ENCODE measurements at regions not wholly inside any gene's neighbourhood (a gene's known extent, or its start where the extent isn't known, plus 50 kb on each side); places are given as distances from the start of the nearest gene placed in this dataset.
A peak's percentile ranks its signal among the peaks of the same experiment; 100 is the strongest.
"Not testable (repeated sequence)": the region's sequence is repeated elsewhere in the genome, so short reads cannot be mapped to it uniquely, and the experiment has no call there.

DNA sequence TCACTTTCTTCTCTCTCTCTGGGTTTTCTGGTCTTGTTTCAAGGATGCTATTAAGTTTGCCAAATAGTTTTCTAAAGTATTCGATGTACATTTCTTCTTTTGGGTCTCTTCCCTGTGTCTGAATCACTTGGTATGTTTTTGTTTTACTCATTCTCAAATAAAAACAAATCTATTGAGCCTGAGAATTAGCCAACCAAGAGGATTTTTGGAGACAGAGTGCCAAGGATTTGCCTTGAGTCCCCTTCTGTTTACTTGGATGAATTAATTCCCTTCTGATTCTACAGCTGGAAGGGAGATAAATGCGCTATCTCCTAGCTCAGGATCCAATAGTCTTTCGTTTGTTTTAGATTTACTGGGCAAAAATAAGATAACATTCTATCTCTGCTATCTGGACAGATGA lies 255.5 kb downstream of the SYT10 start:
- POLR2A ChIA-PET (ENCODE audit: low non-redundant PET), result no interaction called here
- no peak for DNase-seq (ENCODE audit: low spot score)
- CTCF ChIA-PET, result no interaction called here
- H3K27ac ChIP-seq, result no peak overlapping the region
- TF ChIP-seq, protein P1, sequence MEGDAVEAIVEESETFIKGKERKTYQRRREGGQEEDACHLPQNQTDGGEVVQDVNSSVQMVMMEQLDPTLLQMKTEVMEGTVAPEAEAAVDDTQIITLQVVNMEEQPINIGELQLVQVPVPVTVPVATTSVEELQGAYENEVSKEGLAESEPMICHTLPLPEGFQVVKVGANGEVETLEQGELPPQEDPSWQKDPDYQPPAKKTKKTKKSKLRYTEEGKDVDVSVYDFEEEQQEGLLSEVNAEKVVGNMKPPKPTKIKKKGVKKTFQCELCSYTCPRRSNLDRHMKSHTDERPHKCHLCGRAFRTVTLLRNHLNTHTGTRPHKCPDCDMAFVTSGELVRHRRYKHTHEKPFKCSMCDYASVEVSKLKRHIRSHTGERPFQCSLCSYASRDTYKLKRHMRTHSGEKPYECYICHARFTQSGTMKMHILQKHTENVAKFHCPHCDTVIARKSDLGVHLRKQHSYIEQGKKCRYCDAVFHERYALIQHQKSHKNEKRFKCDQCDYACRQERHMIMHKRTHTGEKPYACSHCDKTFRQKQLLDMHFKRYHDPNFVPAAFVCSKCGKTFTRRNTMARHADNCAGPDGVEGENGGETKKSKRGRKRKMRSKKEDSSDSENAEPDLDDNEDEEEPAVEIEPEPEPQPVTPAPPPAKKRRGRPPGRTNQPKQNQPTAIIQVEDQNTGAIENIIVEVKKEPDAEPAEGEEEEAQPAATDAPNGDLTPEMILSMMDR (conservative IDR thresholded peaks at IDR 0.05; ENCODE audit: low read depth), result no peak

DNA sequence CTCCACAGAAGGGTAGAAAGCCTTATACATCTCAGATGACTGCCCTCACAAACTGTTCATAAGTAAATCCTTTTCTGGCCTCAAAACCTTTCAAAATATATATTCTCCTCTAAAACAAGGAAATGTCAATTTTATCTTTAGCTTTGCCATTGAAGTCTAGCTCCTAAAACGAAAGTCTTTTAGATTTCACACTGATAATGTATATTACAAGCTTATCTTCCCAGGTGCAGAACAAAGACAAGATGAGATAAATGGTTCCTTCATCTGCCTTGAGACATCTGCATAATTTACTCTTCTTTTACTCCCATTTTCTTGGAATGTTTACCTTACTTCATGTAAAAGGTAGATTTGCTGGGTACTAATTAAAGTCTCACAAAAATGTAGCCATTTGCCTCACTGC lies 257.1 kb downstream of the SYT10 start:
- CTCF ChIA-PET, result no interaction called here
- no peak overlapping the region for H3K27ac ChIP-seq
- POLR2A ChIA-PET (ENCODE audit: low non-redundant PET), result no interaction called here
- TF ChIP-seq, protein P1 (conservative IDR thresholded peaks at IDR 0.05; ENCODE audit: low read depth), result no peak
- no peak for DNase-seq (ENCODE audit: low spot score)

DNA sequence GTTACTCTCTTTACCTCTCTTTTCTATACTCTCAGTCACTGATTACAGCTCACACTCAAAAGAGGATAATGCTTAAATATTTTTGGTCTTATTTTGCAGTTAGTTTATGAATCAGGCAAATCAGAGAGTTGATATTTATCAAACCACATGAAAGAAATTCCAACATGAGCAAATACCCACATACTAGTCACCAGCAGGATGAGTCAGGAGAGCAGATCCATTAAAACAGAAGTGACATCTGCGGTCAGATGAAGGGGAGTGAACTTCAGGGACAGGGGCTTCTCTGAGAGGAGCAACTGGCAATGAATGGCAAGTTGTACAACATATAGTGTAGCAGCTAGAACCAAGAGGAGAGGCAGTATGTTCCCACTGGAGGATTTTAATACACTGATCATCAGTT lies 258.7 kb downstream of the SYT10 start:
- ChIA-PET CTCF (no interaction called here), POLR2A (ENCODE audit: low non-redundant PET) (no interaction called here)
- H3K27ac ChIP-seq, result no peak overlapping the region
- peak; percentile 2 for DNase-seq (ENCODE audit: low spot score)
- TF ChIP-seq, protein P1 (conservative IDR thresholded peaks at IDR 0.05; ENCODE audit: low read depth), result no peak

DNA sequence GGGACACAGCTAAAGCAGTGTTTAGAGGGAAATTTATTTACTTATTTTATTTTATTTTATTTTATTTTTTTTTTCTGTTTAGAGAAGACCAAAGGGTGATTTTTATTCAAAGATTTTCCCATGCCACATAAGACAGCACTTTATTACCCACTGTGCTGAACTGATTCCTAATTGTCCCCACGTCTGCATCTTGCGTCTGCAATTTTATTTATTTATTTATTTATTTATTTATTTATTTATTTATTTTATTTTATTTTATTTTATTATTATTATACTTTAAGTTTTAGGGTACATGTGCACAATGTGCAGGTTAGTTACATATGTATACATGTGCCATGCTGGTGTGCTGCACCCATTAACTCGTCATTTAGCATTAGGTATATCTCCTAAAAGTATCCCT lies 269.7 kb upstream of the PKP2 start:
- CTCF ChIA-PET; POLR2A ChIA-PET (ENCODE audit: low non-redundant PET); DNase-seq (ENCODE audit: low spot score); H3K27ac ChIP-seq: not testable (repeated sequence)

DNA sequence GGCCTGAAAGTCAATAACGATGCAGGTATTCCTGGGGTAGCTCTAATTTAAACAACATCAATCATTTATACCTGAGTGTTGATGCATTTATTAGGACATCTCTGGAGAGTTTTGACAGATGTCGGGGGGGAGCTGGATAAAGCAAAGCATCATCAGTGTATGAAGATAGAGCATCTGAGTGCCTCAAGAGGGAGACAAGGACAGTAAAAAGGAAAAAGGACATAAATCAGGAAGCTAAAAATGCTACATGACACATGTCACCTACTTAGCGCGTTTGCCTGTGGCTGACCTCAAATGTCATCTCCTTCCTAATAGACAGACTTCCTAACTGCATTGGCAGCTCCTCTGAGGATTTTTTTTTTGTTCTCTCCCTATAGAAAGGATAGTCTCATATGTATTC lies 259.5 kb upstream of the PKP2 start:
- CTCF ChIA-PET, result no interaction called here
- TF ChIP-seq, protein P1 (conservative IDR thresholded peaks at IDR 0.05; ENCODE audit: low read depth), result no peak
- POLR2A ChIA-PET (ENCODE audit: low non-redundant PET), result no interaction called here
- no peak overlapping the region for H3K27ac ChIP-seq
- no peak for DNase-seq (ENCODE audit: low spot score)

DNA sequence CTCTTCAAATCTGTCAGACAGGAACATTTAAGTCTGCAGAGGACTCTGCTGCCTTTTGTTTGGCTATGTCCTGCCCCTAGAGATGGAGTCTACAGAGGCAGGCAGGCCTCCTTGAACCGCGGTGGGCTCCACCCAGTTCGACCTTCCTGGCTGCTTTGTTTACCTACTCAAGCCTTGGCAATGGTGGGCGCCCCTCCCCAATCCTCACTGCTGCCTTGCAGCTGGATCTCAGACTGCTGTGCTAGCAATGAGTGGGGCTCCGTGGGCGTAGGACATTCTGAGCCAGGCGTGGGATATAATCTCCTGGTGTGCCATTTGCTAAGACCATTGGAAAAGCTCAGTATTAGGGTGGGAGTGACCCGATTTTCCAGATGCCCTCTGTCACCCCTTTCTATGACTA lies 250.7 kb upstream of the PKP2 start:
- CTCF ChIA-PET, result interaction anchor here (0.6 kb wide), 1 partner anchor 24 kb away, joined by 4 read pairs; no protein-coding TSS in a partner anchor
- DNase-seq (ENCODE audit: low spot score); POLR2A ChIA-PET (ENCODE audit: low non-redundant PET); H3K27ac ChIP-seq: not testable (repeated sequence)

DNA sequence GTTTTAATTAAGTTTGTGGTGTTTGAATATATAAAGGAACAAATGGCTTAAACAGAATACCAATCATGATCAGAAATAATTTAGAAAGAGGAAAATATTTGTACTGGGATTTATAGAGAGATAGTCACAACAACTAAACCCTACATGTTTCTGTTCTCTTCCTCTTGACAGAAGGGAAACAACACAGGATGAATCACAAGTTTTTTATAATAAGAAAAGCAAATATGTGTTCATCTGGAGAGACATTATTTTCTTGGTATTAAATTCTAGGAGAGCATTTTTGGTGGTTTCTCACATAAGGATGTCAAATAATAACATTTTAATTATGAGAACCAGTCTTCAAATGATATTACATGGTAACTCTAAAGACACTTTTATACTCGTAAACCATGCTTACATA lies 232.9 kb upstream of the PKP2 start:
- TF ChIP-seq, protein P1 (conservative IDR thresholded peaks at IDR 0.05; ENCODE audit: low read depth), result no peak
- ChIA-PET POLR2A (ENCODE audit: low non-redundant PET) (no interaction called here), CTCF (no interaction called here)
- DNase-seq (ENCODE audit: low spot score), result no peak
- no peak overlapping the region for H3K27ac ChIP-seq

DNA sequence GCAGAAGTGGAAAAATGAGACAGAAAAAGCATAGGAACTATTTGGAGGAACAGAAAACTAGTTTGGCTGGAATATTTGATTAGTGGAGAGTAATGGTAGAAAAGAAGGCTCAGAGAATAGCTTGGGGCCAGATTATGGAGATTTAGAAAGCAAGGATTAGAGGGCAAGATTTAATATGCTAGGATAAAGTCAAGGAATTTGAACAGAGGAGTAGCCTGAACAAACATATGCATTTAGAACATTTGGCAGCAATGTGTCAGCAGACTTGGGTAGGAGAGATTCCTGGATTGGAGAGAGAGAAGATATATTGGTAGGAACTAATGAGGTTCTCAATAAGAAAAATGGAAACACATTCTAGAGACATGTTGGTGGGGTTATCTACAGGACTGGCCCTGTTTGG lies 229.2 kb upstream of the PKP2 start:
- POLR2A ChIA-PET (ENCODE audit: low non-redundant PET), result no interaction called here
- no peak for DNase-seq (ENCODE audit: low spot score)
- TF ChIP-seq, protein P1 (conservative IDR thresholded peaks at IDR 0.05; ENCODE audit: low read depth), result no peak
- no peak overlapping the region for H3K27ac ChIP-seq
- CTCF ChIA-PET, result interaction anchor here (0.6 kb wide), 1 partner anchor 279 kb away, joined by 5 read pairs; no protein-coding TSS in a partner anchor

Data from RWPE1 (cell line).